Neural cell (in vitro differentiated cells): ENCODE measurements at regions not wholly inside any gene's neighbourhood (a gene's known extent, or its start where the extent isn't known, plus 50 kb on each side); places are given as distances from the start of the nearest gene placed in this dataset.

ENCODE experiments used
- EP300 ChIP-seq: fragments of 450-650 bp; conservative IDR thresholded peaks from 2 replicates; pipeline ENCODE4 v1.6.1; 2014; ENCODE audit warnings: antibody characterized with exemption, mild to moderate bottlenecking, moderate library complexity; ENCODE audit not compliant: poor library complexity, severe bottlenecking
- EZH2 ChIP-seq: fragments of 200-600, 300-800 bp; shearing (Covaris generic), sonication (generic); IDR thresholded peaks from 2 replicates; pipeline ENCODE4 v1.6.1; 2014; ENCODE audit warnings: antibody characterized with exemption, low read length, borderline replicate concordance, mild to moderate bottlenecking; ENCODE audit not compliant: insufficient read depth, poor library complexity, severe bottlenecking
- TF ChIP-seq, protein P1 (sequence below): fragments of 450-650 bp; IDR thresholded peaks from 2 replicates; pipeline ENCODE4 v1.5.1; 2014; ENCODE audit warnings: antibody characterized with exemption, mild to moderate bottlenecking, moderate library complexity; ENCODE audit not compliant: poor library complexity, severe bottlenecking

DNA sequence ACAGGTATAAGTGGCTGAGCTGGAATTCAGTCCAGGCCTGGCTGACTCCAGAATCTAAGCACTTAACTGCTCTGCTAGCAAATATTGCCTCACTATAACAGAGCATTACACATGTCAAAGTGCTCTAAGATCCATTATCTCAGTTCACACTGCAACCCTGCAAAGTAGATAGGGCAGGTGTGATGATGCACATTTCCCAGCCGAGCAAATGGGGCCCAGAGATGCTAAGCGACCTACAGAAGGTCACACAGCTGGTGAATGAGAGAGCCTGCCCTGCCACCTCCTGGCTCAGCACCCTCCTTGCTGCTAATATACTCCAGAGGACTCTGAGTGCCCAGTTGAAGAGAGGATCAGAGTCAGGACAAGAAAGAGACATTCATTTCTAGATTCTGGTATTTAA lies 73.6 kb upstream of the CCL1 start:
- TF ChIP-seq, protein P1, sequence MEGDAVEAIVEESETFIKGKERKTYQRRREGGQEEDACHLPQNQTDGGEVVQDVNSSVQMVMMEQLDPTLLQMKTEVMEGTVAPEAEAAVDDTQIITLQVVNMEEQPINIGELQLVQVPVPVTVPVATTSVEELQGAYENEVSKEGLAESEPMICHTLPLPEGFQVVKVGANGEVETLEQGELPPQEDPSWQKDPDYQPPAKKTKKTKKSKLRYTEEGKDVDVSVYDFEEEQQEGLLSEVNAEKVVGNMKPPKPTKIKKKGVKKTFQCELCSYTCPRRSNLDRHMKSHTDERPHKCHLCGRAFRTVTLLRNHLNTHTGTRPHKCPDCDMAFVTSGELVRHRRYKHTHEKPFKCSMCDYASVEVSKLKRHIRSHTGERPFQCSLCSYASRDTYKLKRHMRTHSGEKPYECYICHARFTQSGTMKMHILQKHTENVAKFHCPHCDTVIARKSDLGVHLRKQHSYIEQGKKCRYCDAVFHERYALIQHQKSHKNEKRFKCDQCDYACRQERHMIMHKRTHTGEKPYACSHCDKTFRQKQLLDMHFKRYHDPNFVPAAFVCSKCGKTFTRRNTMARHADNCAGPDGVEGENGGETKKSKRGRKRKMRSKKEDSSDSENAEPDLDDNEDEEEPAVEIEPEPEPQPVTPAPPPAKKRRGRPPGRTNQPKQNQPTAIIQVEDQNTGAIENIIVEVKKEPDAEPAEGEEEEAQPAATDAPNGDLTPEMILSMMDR: no peak
- TF ChIP-seq EZH2: no peak
- TF ChIP-seq EP300: no peak
